GM18517 (cell line): ENCODE measurements at regions not wholly inside any gene's neighbourhood (a gene's known extent, or its start where the extent isn't known, plus 50 kb on each side); places are given as distances from the start of the nearest gene placed in this dataset.
A peak's percentile ranks its signal among the peaks of the same experiment; 100 is the strongest.
"Not testable (repeated sequence)": the region's sequence is repeated elsewhere in the genome, so short reads cannot be mapped to it uniquely, and the experiment has no call there.

Experiments
- ATAC-seq: cut with Tn5 transposase; IDR thresholded peaks from one replicate; pipeline ENCODE4 v1.9.1; 2021; ENCODE audit warnings: mild to moderate bottlenecking, moderate library complexity; ENCODE audit not compliant: unreplicated experiment

DNA sequence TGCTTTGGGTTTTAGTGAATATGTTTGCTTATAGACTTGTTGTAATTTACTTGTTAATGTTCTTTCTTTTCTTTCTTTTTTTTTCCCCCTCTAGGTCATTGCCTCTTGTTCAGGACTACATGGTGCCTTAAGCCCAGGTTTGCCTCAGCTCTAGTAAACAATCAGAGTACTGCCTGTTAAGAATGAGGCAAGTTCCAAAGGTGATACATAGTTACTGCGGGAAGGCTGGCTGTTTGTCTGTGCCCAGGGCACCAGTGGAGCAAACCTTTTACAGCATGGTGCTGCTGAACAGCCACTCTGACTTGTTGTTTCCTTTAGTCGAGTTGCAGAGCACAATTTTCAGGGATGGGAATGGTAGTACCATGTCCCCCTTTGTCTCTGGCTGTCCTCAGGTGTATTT is 517.2 kb downstream of the NYAP2 start:
- no peak for ATAC-seq

DNA sequence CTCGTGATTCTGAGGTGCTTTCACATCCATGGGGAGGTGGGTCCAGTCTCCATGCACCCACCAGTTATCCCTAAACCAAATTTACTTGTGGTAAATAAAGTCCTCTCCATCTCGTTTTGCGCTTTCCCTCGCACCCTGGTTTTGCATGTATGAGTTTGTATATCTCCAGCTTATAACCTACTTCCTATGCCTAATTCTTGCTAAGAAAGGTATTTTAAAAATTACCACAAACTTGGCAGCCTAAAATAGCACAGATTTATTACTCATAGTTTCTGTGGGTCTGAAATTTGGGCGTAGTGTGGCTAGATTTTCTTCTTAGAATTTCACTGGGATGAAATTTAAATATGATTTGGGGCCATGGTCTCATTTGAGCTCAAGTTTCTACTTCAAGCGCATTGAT is 511.5 kb downstream of the NYAP2 start:
- ATAC-seq: no peak

DNA sequence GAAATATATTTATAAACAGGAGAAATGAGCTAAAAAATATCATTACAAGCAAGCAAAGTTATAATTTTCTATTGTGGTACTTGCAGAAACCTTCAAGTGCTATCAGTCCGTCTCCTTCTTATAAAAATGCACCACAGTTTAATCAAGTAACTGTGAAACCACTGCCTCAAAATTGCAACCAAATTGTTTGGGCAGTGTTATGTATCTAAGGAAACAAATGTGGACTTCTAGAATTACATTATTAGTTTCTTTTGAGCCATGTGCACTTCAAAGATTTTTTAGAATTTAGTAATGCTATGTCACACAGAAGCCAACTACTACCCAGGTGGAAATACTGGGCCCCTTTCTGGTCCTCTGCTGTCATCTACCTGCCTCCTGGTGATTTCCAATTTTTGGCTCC is 495.6 kb downstream of the NYAP2 start:
- no peak for ATAC-seq

DNA sequence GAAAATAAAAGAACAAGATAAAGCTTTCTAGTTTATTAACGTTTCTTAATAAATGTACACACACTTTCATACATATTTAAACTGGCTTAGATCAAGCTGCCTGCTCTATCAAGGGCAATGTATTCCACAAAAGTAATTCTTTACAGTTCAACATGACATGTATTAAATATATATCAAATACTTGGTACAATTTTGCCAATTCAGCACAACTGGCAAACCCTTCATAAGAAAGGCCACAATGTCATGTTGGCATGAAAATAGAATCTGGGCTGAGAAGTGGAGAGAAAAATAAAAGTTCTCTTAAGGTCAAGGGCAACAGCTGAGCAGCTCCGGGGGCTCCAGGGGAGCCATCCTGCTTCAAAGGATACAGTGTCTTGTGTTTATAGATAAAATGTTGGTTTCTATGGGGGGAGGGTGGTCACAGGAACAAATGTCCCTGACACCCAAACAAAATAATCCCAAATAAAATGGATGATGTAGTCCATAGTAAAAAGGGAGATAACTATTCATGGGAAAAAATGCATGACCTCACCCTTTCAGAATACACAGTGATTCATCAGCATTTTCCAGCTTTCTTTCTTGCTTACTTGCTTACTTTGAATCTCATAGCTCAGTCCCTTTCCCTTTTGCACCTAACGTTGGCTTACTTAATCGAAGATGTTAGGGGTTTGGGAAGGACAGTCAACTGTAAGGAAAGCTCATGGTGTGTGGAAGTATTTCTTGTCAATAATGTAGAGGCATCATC is 494.9 kb downstream of the NYAP2 start:
- ATAC-seq: no peak

DNA sequence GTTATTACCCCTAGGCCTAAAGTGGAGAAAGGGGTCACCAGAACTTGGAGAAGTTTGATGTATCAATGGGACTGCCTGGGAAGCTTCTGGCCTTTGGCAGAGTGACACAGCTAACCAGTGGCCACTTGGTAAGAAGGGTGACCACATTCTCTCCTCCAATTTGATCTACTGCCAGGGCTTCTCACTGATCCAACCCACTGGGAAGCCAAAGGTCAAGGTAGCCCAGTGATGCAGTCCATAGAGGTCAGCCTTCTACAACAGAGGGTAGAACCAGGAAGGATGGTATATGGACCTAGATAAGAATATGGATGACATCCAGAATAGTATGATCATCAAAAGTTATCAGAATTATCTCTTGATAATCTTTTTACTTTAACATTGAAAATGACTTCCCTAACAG is 493.6 kb downstream of the NYAP2 start:
- ATAC-seq: no peak

DNA sequence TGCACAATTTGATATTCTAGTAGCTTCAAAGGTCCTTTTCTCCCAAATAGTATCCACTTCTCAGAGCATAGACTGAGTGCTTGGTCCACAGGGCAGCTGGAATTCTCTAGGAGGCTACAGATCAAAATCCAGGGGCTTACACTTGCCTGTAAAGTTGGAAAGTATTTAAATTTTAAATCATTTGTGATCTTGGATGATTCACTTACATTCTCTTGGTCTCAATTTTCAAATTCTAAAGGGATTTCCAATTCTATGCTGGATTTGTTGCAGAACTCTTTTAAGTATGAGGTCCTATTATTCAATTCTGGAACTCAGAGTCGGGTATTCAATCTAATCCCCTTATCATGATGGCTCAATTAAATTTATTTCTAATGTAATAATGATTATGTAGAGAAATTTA is 492.3 kb downstream of the NYAP2 start:
- ATAC-seq: no peak

DNA sequence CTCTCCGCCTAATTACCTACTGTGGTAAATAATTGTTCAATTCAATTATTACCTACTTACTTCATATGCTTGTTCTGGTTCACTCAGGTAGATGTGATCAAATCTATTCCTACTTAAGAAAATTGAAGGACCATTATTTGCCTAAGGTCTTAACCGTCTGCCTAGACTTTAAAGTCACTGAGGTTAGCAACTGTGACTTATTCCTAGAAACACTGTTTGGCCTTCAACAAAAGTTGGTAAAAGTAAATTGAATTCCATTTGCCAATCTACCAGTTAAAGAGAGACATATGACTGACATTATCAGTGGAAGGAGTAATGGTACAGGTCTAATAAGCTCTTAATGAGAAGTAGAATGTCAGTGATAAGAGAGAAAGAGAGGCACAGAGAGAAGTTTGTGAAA is 491.5 kb downstream of the NYAP2 start:
- ATAC-seq: no peak

DNA sequence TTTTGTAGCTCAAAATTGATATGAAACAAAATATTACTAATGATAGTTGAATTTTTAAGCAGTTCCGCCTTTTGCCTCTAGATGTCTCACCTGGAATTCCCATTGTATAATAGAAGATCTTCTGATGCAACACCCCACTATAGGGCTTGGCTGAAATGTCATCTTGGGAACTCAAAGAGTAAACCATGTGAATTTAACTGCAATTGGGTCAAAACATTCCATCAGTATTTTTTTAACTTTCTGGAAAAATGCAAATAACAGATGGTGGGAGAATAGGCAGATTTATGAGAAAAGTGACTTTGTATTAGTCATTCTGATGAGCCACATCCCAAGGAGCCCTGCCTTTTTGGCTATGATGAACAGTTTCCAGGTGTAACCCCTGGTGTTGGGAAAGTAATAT is 489.9 kb downstream of the NYAP2 start:
- peak; percentile 51 for ATAC-seq

DNA sequence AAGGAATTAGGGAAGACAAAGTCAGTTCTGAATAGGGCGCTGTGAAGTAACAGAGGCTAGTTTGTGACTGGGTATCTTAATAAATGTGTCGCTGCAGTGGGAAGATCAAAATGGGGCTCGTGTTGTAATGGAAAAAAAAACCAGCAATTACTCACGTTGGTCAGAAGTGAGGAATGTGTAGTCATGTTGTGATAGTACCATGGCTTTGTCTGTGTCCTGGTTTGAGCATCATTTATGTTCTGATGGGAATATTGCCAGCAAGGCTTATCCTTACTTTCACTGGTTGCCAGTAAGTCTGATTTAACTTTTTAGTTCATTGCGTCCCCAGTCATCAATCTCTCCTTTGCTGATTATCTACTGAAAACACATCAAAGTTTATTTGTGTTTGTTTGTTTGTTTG is 467.6 kb downstream of the NYAP2 start:
- no peak for ATAC-seq

DNA sequence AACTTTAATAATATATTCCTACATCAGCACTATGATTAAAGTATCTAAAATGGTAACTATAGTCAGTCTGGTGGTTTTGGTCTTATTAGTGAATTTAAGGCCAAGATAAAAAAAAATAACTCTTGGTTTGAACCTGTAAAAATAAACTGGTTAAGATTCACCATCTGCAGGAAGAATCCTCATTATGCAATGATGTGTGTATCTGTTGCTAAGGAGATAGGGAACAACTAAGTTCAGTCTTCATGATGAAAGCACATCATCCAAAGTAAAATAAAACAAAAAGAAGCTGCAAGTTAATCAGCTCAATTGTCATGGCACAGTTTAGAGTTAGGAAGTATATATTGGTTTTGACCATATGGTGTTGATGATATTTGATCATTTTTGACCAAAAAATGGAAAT is 466.0 kb downstream of the NYAP2 start:
- ATAC-seq: no peak

DNA sequence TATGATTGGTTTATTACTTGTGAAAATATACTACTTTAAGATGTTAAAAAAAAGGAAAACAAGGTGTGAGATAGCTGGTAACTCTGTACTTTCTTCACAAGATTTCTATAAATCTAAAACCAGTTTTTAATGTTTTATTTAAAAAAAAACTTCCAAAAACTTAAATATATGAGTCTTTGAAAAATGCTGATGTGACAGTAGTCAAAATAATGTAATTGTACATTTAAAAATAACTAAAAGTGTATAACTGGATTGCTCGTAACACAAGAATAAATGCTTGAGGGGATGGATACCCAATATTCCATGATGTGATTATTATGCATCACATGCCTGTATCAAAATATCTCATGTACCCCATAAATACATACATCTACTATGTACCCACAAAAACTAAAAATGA is 464.9 kb downstream of the NYAP2 start:
- ATAC-seq: no peak

DNA sequence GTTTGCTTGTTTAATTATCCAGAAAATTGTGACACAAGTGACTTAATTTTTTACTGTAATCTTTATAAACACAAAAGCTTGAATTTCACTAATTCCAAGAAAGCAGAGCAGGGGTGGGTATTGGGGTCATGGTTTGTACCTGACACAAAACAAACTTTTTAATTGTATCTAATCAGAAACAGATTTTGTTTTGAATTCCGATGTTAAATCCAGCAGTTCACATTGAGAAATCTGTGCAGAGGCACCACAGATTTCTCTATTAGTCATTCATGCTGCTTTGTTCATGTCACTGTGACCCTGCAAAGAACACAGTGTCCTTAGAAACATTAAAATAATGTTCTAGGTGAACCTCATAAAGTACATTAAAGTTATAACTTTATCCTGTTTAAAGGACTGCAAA is 443.4 kb downstream of the NYAP2 start:
- ATAC-seq: no peak

DNA sequence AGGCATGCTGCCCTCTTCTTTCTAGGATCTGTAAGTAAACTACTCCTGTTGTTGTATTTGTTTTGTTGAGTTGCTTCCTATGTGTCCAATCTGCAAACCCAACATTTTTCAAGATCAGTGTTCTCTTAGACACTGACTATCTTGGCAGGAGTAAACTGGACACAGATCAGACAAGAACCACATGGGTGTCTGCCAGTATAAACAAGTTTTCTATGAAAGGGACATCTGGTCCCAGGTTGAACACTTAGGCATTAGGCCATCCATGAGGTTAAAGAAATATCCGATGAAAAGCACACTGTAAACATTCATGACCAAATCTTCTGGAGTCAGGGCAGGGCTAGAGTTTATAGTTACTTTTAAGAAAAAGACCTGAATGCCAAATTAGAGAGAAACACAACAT is 441.8 kb downstream of the NYAP2 start:
- ATAC-seq: no peak

DNA sequence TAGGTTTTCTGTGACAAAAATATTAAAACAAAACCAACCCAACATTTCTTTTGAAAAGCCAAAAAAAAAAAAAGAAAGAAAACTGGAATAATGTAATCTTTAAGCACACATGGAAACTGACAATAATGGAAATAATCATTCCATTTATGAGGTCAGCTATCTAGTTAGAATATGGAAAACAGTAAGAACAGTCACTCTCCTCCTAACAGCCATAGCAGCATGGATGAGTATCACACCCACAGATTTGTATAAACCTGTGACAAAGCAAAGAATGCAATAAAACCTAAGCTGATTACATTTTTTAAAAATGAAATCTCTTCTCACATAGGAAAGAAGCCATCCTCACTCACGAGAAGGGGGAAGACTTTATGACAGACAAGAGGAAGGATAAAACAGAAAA is 437.8 kb downstream of the NYAP2 start:
- ATAC-seq: no peak

DNA sequence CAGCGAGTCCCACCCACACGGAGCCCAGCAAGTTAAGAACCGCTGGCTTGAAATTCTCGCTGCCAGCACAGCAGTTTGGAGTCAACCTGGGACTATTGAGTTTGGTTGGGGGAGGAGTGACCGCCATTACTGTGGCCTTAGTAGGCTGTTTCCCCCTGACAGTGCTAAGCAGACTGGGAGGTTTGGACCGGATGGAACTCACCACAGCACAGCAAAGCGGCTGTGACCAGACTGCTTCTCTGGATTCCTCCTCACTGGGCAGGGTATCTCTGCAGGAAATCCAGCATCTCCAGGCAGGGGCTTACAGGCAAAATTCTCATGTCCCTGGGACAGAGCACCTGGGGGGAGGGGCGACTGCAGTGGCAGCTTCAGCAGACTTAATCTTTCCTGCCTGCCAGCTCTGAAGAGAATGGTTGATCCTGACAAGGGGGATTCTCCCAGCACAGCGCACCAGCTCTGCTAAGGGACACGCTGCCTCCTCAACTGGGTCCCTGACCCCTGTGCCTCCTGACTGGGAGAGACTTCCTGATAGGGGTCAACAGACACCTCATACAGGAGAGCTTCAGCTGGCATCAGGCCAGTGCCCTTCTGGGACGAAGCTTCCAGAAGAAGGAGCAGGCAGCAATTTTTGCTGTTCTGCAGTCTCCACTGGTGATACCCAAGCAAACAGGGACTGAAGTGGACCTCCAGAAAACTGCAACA is 425.4 kb downstream of the NYAP2 start:
- ATAC-seq: no peak

DNA sequence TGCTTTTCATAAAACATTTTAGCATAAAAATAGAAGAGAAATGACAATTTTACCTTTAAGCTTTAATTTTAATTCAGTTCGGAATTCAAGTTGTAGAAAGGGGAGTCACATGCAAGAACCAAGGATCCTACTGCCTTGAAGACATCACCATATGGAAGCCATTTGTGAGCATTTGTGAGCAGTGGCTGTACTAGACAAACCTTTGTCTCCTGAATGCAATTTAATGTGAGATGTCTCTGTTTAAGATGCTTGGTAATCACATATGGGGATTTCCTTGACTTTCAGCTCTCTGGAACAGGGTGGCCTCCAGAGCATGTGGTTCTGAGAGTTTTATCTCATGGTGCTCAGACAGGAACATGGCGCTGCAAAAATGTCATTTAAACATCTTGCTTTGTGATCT is 421.8 kb downstream of the NYAP2 start:
- ATAC-seq: no peak

DNA sequence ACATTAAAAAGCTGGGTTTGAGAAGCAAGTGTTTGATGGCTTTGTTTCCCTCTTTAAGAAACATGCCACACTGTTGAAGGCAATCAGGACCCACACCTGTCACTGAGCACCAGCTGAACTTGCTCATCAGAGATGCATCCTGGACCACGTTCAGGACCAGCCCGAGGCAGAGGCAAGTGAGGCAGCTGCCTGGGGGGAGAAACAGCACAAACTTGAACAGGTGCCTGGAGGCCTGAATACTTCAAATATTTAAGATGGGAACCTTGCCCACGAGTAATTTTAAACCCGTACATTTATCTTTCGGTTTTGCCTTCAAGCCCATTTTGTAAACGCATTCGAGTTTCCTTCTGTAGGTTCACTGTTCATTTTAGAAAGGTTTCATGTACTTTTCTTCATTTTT is 421.3 kb downstream of the NYAP2 start:
- no peak for ATAC-seq

DNA sequence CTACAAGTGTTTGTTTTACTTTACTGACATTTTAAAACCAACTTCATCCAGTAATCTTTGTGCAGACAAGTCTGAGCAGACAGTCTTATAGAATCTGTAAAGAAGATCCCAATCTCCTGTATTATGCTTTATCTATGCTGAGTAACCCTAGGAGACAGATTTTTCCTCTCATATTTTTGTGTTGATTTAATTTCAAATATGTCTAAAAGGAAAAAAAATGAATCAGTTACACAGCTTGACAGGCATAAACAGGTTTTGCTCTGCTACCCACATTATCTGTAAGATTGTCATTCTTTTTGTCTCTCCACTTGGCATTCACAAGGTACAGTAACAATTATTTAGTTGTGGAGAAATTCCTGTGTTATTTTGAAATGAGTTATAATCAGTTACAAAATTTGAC is 415.0 kb downstream of the NYAP2 start:
- ATAC-seq: no peak

DNA sequence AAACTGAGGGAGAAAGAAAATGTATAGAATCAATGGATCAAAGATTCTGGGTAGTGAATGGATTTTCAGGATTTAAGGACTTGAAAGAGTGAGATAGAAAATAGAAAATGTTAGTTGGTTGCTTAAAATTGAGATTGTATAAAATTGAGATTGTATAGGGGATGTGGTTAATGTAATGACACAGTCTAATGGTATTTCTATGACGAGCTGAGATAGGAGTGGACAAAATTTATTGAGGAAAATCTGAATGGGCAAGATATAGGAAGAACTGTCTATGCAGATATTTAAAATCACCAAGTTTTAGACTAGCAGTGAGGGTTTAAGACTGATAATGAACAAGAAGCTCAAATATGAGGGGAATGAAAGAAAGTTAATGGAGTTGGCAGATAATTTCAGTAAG is 406.6 kb downstream of the NYAP2 start:
- ATAC-seq: no peak

DNA sequence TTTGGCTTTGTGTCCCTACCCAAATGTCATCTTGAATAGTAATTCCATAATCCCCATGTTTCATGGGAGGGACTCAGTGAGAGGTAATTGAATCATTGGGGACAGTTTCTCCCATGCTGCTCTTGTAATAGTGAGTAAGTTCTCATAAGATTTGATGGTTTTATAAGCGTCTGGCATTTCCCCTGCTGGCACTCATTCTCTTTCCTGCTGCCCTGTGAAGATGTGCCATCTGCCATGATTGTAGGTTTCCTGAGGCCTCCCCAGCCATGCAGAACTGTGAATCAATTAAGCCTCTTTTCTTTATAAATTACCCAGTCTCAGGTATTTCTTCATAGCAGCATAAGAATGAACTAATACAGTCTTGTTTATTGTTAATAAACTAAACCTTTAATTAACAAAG is 402.6 kb downstream of the NYAP2 start:
- ATAC-seq: not testable (repeated sequence)

DNA sequence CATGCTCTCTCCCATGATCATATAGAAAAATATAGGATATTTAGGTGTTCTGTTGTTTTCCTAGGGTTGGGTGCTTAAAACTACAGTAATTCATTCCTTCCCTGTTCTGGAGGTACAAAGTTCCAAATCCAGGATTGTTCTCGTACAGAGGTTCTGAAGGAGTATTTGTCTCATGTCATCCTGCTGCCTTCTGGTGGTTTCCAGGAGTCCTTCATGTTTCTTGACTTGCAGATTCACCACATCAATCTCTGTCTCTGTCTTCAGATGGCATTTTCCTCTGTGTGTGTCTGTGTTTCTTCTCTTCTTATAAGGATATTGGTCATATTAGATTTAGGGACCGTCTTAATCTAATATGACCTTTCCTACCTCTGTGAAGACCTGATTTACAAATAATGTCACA is 397.9 kb downstream of the NYAP2 start:
- no peak for ATAC-seq

DNA sequence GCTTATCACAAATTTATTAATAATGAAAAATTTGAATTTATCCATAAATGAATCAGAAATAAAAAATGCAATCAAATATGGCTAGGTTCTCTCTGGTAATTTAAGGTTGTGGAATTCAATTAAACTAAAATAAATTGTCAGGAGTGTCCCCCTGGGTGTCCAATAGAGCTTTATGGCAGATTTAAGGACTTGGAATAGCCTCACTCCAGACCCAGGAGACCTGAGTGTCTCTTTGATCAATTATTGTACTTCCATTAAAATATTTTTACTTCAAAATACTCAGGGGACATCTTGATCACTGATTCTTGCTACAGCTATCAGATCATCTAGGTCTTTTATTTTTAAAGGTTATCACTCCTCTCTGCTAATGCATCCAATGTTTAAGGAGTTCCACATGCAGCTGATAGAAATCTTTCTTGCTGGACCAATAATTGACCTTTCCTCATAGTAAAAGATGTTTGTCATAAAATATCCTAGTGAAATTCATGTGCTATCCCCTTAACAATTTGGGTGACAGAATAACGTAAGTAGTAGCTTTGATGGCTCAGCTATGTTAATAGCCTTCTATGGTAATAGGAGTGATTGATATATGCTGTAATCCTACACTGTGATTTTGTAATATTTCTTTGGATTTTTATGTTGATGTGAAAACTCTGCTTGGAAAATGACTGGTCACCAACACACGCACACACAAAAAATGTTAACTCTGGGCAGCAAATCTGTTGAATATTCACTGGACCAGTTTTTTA is 395.3 kb downstream of the NYAP2 start:
- no peak for ATAC-seq
